ENCODE measurements at regions not wholly inside any gene's neighbourhood (a gene's known extent, or its start where the extent isn't known, plus 50 kb on each side); places are given as distances from the start of the nearest gene placed in this dataset.

DNA sequence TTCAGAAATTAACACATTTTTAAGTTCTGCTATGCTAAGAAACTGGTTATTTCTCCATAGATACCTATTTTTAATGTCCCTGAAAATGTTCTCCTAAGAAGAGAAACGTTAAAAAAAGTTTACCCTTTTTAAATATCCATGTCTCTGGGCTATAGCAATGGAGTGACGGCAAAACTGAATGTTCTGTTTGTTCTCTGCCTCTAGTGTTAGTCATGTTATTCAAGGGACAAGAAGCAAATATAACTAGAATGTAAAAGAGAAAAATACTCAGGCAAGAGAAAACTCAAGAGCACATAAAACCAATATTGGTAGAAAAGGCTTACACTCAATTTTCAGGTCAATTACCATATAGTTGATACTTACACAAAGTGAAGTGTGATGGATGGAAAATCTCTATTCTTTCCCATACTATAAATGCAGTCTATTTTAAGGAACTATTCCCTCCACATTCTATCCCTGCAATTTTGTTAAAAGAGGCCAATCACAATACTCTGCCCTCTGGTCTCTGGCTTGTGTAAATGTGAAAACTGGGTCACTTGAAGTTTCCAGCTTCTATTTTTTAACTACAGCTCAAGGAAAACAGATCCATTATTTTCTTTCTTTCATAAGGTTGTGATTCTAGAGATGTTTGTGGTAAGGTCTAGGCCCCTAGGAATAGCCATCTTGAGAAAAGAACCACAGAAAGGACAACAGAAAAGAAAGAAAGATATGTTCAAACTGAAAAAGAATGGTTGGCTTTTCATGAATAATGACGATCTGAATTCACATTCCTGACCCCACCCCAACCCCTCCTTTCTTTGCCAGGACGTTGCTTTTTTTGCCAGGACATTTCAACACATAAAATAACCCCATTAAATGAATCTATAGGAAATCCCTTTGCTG lies 200.3 kb upstream of the FAM83B start:
- DNase-seq: no peak

DNA sequence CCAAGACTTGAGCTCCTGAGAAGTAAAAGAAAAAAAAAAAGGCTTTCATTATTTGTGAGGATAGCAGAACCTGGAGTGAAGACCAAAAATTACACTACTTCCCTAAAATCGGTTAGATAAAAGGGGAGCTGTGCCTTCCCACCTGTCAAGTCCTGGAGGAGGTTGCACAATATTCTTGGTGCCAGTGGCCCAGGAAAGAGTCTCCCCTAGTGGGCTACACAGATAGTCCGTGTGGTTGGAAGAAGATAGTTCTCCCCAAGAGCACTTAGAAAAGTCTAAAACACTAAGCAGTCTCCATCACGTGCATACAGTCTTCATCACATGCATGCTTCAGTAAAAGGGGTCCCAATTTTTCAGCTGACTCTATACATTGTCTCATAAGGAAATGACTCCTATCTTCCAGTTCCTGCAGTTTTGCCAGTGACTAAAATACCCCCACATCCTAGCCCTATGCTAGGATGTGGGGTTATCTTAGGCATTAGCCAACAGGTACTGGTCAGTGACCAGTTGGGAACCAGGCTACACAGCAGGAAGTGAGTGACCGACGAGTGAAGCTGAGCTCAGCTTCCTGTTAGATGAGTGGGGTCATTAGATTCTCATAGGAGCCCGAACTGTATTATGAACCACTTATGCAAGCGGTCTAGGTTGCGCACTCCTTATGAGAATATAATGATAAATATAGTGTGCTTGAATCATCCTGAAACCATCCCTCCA lies 199.5 kb upstream of the FAM83B start:
- no peak for DNase-seq

DNA sequence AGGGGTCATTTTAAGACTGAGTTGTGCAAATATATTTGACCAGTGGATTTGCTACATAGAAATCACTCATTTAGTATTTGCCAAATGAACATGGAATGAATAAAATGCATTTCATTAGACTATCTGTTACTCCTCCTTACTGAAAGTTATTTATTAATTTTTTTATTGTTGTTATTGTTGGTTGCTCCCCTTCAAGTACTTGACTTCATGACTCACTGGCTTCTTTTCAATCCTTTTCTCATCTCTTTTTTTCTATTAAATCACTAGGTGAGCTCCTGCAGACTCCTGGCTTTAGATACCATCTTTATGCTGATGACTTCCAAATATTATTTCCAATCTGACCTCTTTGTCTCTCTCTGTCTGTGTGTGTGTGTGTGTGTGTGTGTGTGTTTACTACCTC lies 192.2 kb upstream of the FAM83B start:
- no peak for DNase-seq

DNA sequence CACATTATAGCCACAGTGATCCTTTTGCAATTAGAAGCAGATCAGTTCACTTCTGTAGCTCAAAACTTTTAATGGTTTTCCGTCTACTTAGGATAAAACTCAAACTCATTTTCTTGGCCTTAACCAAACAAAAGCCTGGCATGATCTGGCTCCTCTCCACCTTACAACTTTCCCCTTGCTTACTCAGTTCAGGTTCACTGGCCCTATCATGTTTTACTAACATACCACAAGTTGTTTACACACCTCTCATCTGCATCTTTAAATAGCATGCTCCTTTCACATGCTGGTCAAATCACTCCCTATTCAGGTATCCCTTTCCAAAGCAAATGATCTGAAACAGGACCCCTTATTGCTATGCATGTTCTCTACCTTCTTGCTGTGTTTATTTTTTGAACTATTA lies 191.4 kb upstream of the FAM83B start:
- no peak for DNase-seq

DNA sequence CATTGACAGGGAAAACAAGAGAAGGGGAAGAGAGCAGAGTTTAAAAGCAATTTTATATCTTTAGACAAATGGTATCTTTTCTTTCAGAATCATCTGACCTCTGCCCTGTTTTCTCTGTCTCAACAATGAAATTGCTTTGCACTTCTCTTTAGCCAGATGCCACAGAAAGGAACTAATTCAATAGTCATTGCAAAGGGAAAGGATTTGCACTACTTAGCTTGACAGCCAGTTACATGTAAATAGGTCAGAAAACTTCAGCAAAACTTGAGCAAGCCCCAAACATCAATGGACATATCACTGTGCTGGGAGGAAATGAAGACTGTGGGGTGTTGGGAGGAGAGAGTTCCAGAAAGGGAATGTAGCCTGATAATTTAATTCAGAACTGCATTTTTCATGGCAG lies 181.3 kb upstream of the FAM83B start:
- no peak for DNase-seq

DNA sequence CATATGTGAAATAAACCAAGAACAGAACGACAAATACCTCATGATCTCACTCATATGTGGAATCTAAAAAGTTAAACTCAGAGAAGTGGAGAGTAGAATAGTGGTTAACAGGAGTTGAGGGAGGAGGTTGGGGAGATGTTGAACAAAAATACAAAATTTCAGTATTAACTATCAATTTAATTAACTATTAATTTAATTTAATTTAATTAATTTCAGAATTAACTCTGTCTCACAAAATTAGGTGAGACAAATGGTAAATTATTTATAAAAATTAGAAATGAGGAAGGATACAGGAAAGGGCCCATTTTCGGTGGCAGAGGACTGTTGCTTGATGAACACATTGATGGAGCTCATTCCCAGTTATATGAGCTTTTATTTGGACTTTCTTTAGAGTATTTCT lies 166.0 kb upstream of the FAM83B start:
- no peak for DNase-seq

DNA sequence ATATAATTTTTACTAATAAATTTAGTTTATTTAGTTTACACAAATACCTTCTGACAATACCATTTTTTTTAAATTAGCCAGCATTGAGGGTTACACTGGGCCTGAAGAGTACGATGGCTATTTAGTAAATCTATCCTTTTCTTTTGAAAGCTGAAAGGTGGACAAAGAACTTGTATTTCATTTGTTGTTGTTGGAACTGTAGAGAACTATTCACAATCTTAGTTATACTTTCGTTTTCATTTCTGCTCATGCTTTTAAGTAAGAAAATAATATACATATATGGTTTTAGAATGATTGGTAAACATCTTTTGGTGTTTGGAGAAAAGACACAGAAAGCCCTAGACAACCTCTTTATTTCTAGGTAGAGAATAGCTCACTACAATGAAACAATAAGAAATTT lies 165.3 kb upstream of the FAM83B start:
- DNase-seq: no peak

DNA sequence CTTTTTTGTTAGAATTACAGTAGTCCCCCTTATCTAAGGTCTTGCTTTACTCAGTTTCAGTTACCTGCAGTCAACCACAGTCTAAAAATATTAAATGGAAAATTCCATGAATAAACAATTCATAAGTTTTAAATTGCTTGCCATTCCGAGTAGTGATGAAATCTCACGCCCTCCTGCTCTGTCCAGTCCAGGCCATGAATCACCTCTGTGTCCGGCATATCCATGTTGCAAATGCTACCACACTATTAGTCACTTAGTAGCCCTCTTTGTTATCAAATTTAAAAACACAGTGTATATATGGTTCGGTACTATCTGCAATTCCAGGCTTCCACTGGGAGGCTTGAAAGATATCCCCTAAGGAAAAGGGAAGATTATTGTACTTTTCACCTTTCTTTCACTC lies 164.6 kb upstream of the FAM83B start:
- no peak for DNase-seq

DNA sequence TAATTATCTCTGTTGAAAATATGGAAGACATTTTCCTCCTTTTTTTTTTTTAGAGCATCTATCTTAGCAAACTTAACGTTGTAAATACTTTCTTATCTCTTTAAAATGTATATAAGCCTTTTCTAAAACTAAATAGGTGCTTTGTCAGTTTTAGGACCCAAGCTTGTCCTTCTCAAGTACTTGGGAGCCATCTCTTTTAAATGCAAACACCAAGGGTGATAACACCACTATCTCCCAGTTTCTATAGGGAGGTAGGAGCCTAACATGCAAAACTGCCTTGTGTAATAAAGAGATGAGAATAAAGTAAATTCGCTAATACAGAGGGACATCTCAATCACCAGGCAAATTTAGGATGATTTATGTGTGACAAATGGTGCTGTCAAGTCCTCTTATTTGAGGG lies 157.0 kb upstream of the FAM83B start:
- DNase-seq: no peak

DNA sequence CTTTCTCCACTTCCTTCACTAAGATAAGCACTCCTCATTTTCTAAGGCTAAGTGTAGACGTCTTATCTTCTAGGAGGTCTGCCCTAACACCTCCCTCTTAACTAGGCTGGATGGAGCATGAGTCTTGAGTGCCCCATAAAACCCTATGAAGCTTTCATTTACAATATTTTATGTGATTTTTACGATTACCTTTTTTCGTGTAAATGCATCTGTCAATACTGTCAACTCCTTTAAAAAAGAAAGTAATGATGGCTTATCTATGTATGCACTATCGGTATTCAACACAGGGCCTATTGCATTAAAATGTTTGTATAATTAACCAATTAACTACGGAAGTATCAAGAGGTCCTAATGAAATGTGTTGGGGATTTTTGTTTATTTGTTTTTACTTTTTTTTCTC lies 156.0 kb upstream of the FAM83B start:
- DNase-seq: no peak

DNA sequence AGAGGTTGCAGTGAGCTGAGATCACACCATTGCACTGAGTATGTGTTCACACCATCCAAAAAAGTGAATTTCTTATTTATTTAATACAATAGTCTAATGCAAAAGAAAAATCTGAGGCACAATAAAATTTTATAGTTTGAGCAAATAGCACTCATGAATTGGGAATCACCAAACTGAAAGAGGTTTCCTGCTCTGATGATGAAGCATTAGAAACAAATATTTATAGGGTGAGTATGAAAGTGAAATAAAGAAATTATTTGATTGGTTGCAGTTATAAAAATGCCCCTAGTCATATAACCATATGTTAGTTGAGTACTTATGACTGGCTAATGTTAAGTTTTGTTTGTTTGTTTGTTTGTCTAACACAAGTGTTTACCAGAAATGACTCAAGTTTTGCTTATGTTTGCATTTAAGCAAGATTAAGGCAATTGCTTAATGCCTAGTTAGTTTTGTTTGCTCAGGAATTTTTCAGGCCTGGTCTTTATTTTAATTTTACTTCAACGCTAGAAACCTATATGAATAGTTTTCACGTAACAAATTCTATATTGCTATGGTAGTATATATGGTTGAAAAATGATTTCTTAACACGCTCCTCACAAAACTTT lies 151.5 kb upstream of the FAM83B start:
- no peak for DNase-seq

DNA sequence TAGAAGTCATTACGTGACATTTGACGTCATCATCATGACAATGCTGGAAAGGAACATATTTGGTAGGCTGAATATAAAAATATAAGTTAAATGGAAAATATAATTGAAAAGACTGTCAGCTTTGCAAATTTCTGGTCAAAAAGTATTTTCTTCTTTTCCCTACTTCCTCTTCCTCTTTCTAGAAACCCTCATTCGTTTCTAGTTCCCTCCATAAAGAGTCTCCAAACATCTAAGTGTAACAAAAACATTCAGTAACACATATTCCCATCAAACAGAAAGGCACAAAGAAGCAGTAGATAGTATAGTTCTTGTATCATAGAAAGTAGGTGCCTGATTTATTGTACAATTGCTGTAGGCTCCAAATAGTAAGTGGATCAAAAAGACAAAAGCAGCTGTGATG lies 150.8 kb upstream of the FAM83B start:
- DNase-seq: no peak

DNA sequence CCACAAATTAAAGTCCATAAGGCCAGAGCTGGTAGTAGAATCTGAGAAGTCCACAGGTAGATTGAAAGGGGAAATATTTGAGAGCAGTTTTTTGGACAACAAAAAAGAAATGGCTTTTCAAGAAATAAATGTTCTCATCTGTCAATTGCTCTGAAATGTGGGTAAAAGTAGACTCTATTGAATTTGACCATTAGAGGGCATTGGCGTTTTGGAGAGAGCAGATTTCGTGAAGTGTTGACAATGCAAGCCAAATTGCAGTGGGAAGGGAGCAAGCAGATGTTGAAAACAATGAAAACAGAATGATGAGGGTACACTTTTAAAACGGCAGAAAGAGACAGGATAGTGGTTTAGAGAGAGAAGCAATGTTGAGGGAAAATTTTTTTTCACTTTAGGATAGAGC lies 149.1 kb upstream of the FAM83B start:
- DNase-seq: no peak

DNA sequence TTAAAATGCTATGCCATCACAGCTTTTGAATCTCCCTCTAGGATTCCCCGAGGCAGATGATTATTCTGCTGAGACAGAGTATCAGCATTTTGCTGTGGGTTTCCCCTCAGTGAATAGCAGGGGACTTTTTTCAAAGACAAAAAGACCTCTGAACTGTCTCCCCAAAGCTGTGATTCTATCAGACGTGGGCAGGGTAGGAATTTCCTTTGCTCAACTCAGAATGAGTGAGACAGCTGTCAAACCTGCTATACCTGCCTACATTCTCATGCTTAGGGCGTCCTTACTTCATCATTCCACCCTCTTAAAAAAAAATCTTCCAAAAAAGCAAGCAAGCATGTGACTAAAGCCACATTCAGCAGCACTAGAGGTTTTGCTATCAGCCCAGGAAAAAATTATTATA lies 147.6 kb upstream of the FAM83B start:
- DNase-seq: no peak

DNA sequence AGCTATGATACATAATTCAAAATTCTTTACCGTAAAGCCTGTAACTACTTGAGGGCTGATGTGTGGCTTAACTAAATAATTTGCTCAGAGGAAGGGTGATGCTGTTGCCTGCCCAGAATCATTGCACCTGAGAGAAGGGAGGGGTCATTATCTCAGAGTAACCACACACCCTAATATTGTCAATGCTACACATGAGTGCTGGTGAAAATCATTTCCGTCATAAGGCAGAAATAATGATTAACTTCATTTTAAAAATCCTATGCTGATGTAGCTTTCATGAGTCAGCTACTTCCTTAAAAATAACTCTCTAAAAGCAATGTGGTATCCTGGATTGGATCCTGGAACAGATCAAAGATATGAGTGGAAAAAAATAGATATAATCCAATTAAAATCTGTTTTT lies 146.4 kb upstream of the FAM83B start:
- DNase-seq: no peak

DNA sequence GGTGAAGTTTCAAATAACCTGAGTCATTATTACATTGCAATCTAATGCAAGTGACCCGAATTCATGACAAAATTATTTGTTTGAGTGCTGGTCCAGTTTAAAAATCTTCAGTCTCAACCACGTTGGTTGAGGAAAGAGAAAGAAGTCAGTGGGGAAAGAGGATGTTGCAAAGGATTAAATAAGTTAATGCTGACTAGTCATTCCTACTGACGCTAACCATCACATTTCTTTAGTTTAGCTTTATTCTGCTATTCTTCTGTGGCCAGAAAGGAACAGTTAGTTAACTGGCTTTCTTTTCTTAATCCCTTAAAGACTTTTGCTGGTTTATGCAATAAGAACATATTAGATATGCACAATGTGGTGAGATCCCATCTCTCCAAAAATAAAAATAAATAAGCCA lies 143.8 kb upstream of the FAM83B start:
- DNase-seq: no peak

DNA sequence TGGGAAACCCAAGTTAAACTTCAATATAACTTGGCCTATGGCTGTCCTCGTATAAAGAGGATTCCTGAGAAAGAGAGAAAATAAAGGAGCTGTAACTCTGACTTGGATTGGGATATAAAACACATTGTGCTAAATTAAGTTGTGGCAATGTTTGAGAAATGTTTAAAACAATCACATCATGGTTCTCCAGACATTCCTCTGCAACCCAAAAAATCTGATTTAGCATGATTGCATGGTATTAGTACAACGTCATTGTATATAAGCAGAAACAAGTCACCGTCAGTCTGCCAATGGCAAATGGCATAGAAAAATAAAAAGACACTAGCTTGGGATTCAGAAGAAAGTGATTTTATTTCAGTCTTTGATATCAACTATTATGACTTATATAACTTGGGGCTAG lies 140.2 kb upstream of the FAM83B start:
- DNase-seq: no peak

DNA sequence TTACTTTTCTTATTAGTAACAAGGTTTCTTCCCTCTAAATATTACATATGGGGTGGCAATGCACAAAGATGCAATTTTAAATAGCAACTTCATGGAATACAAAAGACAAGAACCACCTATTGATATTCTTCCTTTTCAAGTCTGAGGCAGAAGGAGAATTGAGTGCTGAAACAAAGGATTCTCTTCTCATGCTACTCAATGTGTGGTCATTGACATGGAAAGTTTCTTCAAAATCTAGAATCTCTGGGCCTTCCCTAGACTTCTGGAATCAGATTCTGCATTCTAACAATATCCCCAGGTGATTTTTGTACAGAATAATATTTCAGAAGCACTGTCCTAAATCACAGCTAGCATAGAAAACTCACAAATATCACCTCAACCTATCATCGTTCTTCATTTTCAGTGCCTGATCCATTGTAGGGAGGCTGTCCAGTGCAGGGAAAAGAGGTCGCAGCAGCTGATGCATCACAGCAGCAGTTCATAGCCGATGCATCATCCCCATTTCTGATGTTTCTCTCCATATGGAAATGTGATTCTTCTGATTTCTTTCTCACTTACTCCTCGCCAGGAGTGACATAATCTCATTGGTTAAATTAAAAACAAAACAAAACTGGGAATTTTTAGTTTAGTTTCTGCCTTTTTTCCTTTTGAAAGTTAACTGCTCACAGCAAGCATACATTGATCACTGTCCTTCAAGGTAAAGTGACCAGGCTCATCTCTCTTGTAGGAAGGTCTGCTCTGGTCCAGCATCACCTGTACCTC lies 139.5 kb upstream of the FAM83B start:
- no peak for DNase-seq

DNA sequence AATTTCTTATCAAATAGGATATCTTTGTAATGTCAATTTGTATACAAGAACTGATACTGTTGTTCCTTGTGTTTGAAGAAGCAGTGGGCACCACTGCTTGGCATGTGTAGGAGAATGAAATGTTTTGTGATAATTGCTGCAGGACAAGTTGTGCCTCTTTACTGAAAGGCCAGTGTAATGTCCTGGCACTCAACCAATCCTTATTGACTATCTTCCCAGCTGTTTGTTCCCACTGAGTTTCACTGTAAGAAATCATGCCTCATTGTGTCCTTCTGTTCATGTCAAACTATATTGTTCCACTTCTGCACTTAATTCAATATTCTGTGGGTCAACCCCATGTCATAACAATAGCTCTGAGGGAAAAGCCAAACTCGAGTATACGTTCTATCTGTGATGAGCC lies 136.1 kb upstream of the FAM83B start:
- DNase-seq: no peak

DNA sequence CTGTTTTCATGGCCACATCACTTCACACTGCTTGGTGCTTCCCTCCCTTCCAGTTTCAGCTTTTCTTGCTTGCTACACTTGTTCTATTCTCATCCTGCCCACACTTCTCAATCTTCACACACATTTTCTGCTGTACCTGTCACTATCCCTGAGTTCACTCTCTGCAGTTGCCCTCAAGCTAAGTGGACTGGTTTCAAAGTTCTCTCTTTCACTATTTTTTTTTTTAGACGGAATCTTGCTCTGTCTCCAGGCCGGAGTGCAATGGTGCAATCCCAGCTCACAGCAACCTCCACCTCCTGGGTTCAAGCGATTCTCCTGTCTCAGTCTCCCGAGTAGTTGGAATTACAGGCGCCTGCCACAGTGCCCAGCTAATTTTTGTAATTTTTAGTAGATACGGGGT lies 130.6 kb upstream of the FAM83B start:
- DNase-seq: no peak

DNA sequence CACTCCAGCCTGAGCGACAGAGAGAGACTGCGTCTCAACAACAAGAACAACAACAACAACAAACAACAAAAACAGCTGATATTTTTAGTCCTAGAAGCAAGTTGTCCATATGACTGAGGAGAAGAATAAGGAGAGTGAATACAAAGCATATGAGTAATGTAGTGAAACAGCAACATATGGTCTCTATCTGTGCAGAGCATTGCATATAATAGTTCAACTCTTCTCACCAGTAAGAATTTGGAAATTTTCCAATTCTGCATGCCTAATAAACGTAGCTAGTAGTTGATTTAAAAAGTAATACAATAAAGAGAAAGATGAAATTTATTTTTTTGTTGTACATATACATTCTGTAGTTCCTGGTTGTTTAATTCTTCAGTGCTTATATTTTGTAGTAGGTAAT lies 129.7 kb upstream of the FAM83B start:
- DNase-seq: no peak

DNA sequence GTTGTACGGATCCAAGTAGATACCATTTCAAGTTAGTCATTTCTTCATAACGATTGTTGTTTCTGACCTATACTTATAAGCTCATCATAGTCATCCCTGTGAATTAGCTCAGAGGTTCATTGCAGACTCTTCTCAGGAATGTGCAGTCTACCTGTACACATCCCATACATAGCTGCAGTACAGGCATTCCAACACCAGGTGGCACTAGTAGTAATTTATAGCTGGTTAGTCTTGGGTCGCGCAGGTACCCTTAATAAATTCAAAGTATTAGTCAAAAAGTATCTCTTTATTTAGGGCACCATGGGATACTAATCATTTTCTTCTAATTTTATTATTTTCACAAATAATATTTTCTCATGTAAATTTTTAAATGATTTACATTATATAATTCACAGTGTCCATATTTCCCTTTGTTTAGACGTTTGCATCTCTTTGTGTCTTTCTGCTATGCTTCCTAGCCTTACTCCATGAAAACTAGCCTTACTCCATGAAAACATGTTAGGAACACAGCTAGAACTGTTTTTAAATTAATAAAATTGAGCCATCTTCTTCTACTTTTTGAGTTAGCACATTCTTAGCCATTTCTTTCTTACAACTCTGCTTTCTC lies 128.6 kb upstream of the FAM83B start:
- peak; percentile 5 for DNase-seq

DNA sequence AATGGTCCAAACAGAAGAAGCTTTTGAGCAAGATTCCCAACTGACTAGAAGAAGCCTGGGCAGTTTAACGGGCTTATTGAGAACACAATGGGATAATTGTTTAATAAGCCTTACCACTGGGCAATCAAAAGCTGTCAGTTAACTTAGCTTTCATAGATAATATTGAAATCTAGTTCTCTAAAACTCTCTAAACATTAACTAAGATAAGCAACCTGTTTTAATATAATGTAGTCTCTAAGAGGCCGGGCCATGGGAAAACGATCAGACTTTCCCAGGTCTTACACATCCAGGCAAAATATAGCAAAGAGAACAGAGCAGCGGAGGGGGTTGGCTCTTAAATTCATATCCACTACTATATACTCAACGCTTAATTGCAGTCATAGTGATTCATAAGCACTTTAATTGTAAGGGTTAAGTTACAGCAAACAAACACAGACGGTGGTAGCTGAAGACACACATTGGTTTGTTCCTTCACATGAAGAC lies 128.0 kb upstream of the FAM83B start:
- no peak for DNase-seq

Measured in effector CD8-positive, alpha-beta T cell (primary cell).